H1 (cell line): ENCODE measurements at regions not wholly inside any gene's neighbourhood (a gene's known extent, or its start where the extent isn't known, plus 50 kb on each side); places are given as distances from the start of the nearest gene placed in this dataset.

ENCODE experiments used
- CTCF ChIA-PET: fragments of 300-600 bp; sonication (Branson Sonifier 250); formaldehyde crosslinking; loops from one replicate; lab custom pipeline; 2021; ENCODE audit not compliant: partially characterized antibody; lab: Charles Lee
- POLR2A ChIA-PET: fragments of 300-600 bp; sonication (Branson Sonifier 250); formaldehyde crosslinking; loops from one replicate; lab custom pipeline; 2021; ENCODE audit warnings: inconsistent platforms; ENCODE audit not compliant: partially characterized antibody; lab: Charles Lee
- DNase-seq, 2 experiments: peaks; one replicate each; pipeline versions ENCODE4 v3.0.0 to v3.0.0-alpha.2; 2010 to 2022; ENCODE audit warnings: low spot score in 2 of 2, low read depth in 1 of 2, mixed read lengths in 1 of 2
- FAIRE-seq: peaks from 2 replicates; lab custom pipeline; 2011; peaks lifted over from hg19 to GRCh38; lab: Jason Lieb, UNC
- H2AFZ ChIP-seq: 2 replicates; pipeline ENCODE4 v1.8.1; 2012; ENCODE audit warnings: low read length, inconsistent platforms
- H2AK5ac ChIP-seq: 2 replicates; pipeline ENCODE4 v1.6.1; 2013; ENCODE audit warnings: low read depth, low read length
- H2BK120ac ChIP-seq: replicated peaks from 2 replicates; pipeline ENCODE3; 2013; ENCODE audit warnings: low read depth, low read length, inconsistent platforms
- H2BK12ac ChIP-seq: 2 replicates; pipeline ENCODE4 v1.6.1; 2013; ENCODE audit warnings: low read depth, low read length
- H2BK15ac ChIP-seq: 2 replicates; pipeline ENCODE4 v1.6.1; 2013; ENCODE audit warnings: low read length
- H2BK20ac ChIP-seq: 2 replicates; pipeline ENCODE4 v1.6.1; 2013; ENCODE audit warnings: low read length
- H2BK5ac ChIP-seq: 2 replicates; pipeline ENCODE4 v1.6.1; 2013; ENCODE audit warnings: low read depth, low read length
- H3K14ac ChIP-seq: 2 replicates; pipeline ENCODE4 v1.6.1; 2013; ENCODE audit warnings: inconsistent platforms; ENCODE audit not compliant: insufficient read length
- H3K18ac ChIP-seq: 2 replicates; pipeline ENCODE4 v1.6.1; 2013; ENCODE audit warnings: low read length; ENCODE audit errors: extremely low read depth
- H3K23ac ChIP-seq: 2 replicates; pipeline ENCODE4 v1.6.1; 2013; ENCODE audit warnings: inconsistent platforms; ENCODE audit not compliant: insufficient read length
- H3K23me2 ChIP-seq: 2 replicates; pipeline ENCODE4 v1.6.1; 2013; ENCODE audit warnings: low read depth, low read length
- H3K27ac ChIP-seq: 2 replicates; pipeline ENCODE4 v1.6.1; 2011; ENCODE audit warnings: low read depth, low read length, inconsistent platforms
- H3K27me3 ChIP-seq, 4 experiments: replicated peaks in 1 of 4; 1 replicate in 1 of 4; 2 replicates in 3 of 4; pipeline versions ENCODE4 v1.6.1 to v1.8.1; 2011 to 2013; ENCODE audit warnings: low read length in 3 of 4, mild to moderate bottlenecking in 3 of 4, inconsistent platforms in 2 of 4, mixed read lengths in 2 of 4, moderate library complexity in 1 of 4; ENCODE audit not compliant: control insufficient read depth in 3 of 4, insufficient read depth in 3 of 4; ENCODE audit errors: extremely low read depth in 1 of 4
- H3K36me3 ChIP-seq, 4 experiments: 2 replicates each; pipeline versions ENCODE4 v1.6.1 to v1.8.1; 2011 to 2013; ENCODE audit warnings: mild to moderate bottlenecking in 4 of 4, low read length in 3 of 4, moderate library complexity in 2 of 4, control low read depth in 1 of 4, inconsistent platforms in 1 of 4; ENCODE audit not compliant: insufficient read depth in 4 of 4, control insufficient read depth in 2 of 4
- H3K4ac ChIP-seq: replicated peaks from 2 replicates; pipeline ENCODE3; 2013; ENCODE audit warnings: low read length, low read depth, mixed read lengths, inconsistent platforms; ENCODE audit not compliant: insufficient read length
- H3K4me1 ChIP-seq, 4 experiments: replicated peaks in 1 of 4; 1 replicate in 1 of 4; 2 replicates in 3 of 4; pipeline versions ENCODE4 v1.6.1 to v1.8.1; 2011 to 2013; ENCODE audit warnings: low read length in 3 of 4, inconsistent platforms in 2 of 4, mixed read lengths in 1 of 4; ENCODE audit not compliant: insufficient read depth in 4 of 4, control insufficient read depth in 3 of 4
- H3K4me2 ChIP-seq, 2 experiments: 2 replicates each; pipeline versions ENCODE4 v1.6.1 to v1.8.1; 2011 to 2013; ENCODE audit warnings: low read depth in 2 of 2, low read length in 2 of 2, control low read depth in 1 of 2, inconsistent platforms in 1 of 2, mild to moderate bottlenecking in 1 of 2; ENCODE audit not compliant: insufficient read depth in 1 of 2
- H3K4me3 ChIP-seq, 4 experiments: fragments of 200-600, 300-600 bp in 1 of 4; sonication (generic), shearing (Covaris generic), sonication (Bioruptor Twin) in 1 of 4; 2 replicates each; pipeline versions ENCODE4 v1.5.1 to v1.8.1; 2011 to 2016; ENCODE audit warnings: low read length in 4 of 4, low read depth in 3 of 4, control low read depth in 2 of 4, inconsistent platforms in 2 of 4, mild to moderate bottlenecking in 2 of 4, mixed read lengths in 1 of 4, moderate library complexity in 1 of 4; ENCODE audit not compliant: insufficient read depth in 2 of 4; ENCODE audit errors: extremely low read depth in 1 of 4
- H3K56ac ChIP-seq: replicated peaks from 2 replicates; pipeline ENCODE3; 2013; ENCODE audit warnings: low read depth, mild to moderate bottlenecking, mixed read lengths, low read length, inconsistent platforms; ENCODE audit not compliant: insufficient read length
- H3K79me1 ChIP-seq: 2 replicates; pipeline ENCODE4 v1.6.1; 2013; ENCODE audit warnings: low read depth, low read length, control low read depth
- H3K79me2 ChIP-seq, 2 experiments: 2 replicates each; pipeline versions ENCODE4 v1.6.1 to v1.8.1; 2012 to 2013; ENCODE audit warnings: low read length in 2 of 2, mild to moderate bottlenecking in 2 of 2, inconsistent platforms in 1 of 2; ENCODE audit not compliant: insufficient read depth in 2 of 2, control insufficient read depth in 1 of 2
- H3K9ac ChIP-seq, 4 experiments: replicated peaks in 1 of 4; 1 replicate in 1 of 4; 2 replicates in 3 of 4; pipeline versions ENCODE4 v1.6.1 to v1.8.1; 2011 to 2013; ENCODE audit warnings: low read depth in 3 of 4, low read length in 3 of 4, control low read depth in 2 of 4, mild to moderate bottlenecking in 2 of 4, moderate library complexity in 2 of 4, inconsistent platforms in 1 of 4; ENCODE audit errors: extremely low read depth in 1 of 4
- H3K9me3 ChIP-seq, 2 experiments: 2 replicates each; pipeline versions ENCODE4 v1.6.1 to v1.8.1; 2012 to 2013; ENCODE audit warnings: mild to moderate bottlenecking in 2 of 2, moderate library complexity in 2 of 2, control low read depth in 1 of 2, inconsistent platforms in 1 of 2, low read depth in 1 of 2, low read length in 1 of 2, mixed read lengths in 1 of 2; ENCODE audit not compliant: insufficient read depth in 2 of 2
- H4K20me1 ChIP-seq, 2 experiments: replicated peaks in 1 of 2; 2 replicates each; pipeline versions ENCODE3 to v1.8.1; 2011 to 2013; ENCODE audit warnings: inconsistent platforms in 2 of 2, low read length in 2 of 2, mild to moderate bottlenecking in 1 of 2; ENCODE audit not compliant: insufficient read depth in 2 of 2, control insufficient read depth in 1 of 2
- H4K5ac ChIP-seq: 2 replicates; pipeline ENCODE4 v1.6.1; 2013; ENCODE audit warnings: low read length, low read depth, mixed read lengths, inconsistent platforms; ENCODE audit not compliant: insufficient read length
- H4K8ac ChIP-seq: 2 replicates; pipeline ENCODE4 v1.8.0; 2013; ENCODE audit warnings: mild to moderate bottlenecking, moderate library complexity, low read length, inconsistent platforms; ENCODE audit not compliant: insufficient read depth; ENCODE audit errors: extremely low read depth
- H4K91ac ChIP-seq: replicated peaks from 2 replicates; pipeline ENCODE3; 2013; ENCODE audit warnings: low read length, mixed read lengths, inconsistent platforms; ENCODE audit not compliant: insufficient read length
- ATF2 ChIP-seq: IDR thresholded peaks from 2 replicates; pipeline ENCODE4 v1.6.1; 2012; ENCODE audit warnings: low read length, inconsistent platforms
- BACH1 ChIP-seq: IDR thresholded peaks from 2 replicates; pipeline ENCODE4 v1.6.1; 2012; ENCODE audit warnings: low read length, improper control_type of control experiment
- GABPA ChIP-seq: IDR thresholded peaks from 2 replicates; pipeline ENCODE4 v1.6.1; 2011; ENCODE audit warnings: mild to moderate bottlenecking, low read length, moderate library complexity, borderline replicate concordance; ENCODE audit not compliant: insufficient read depth
- MAFK ChIP-seq: IDR thresholded peaks from 2 replicates; pipeline ENCODE4 v1.6.1; 2012; ENCODE audit warnings: low read depth, mild to moderate bottlenecking, improper control_type of control experiment, low read length
- MAX ChIP-seq: IDR thresholded peaks from 2 replicates; pipeline ENCODE4 v1.6.1; 2012; ENCODE audit warnings: inconsistent platforms
- POU5F1 ChIP-seq: IDR thresholded peaks from 2 replicates; pipeline ENCODE4 v1.6.1; 2011; ENCODE audit warnings: low read depth, mild to moderate bottlenecking, low read length, moderate library complexity
- RNF2 ChIP-seq: fragments of 200-900, 300-1000 bp; sonication (generic); IDR thresholded peaks from 2 replicates; pipeline ENCODE4 v1.7.1; 2016; ENCODE audit warnings: borderline replicate concordance, low read depth, mild to moderate bottlenecking, antibody characterized with exemption, low read length; ENCODE audit not compliant: poor library complexity, severe bottlenecking; ENCODE audit errors: missing control alignments
- RXRA ChIP-seq: IDR thresholded peaks from 2 replicates; pipeline ENCODE4 v1.6.1; 2011; ENCODE audit warnings: low read depth, mild to moderate bottlenecking, low read length, moderate library complexity; ENCODE audit not compliant: insufficient read depth
- SP4 ChIP-seq: IDR thresholded peaks from 2 replicates; pipeline ENCODE4 v1.6.1; 2012; ENCODE audit warnings: low read length, inconsistent platforms
- SUZ12 ChIP-seq: fragments of 200-600 bp; sonication (generic); IDR thresholded peaks from 2 replicates; pipeline ENCODE4 v1.6.1; 2012; ENCODE audit warnings: mild to moderate bottlenecking, inconsistent platforms, low read length, moderate library complexity, mixed read lengths
- ZNF274 ChIP-seq: IDR thresholded peaks from 2 replicates; pipeline ENCODE4 v1.7.0; 2012; ENCODE audit warnings: low read length, borderline replicate concordance; ENCODE audit errors: extremely low read depth
- WGBS, 2 experiments: shearing (Covaris generic) in 1 of 2; methylation state at CpG; one replicate each; pipeline versions ENCODE4 v1.1.6 to v1.1.7; 2013 to 2015; ENCODE audit warnings: low lambda C conversion rate in 2 of 2, mixed read lengths in 2 of 2, inconsistent platforms in 1 of 2, low coverage in 1 of 2, missing lambda C conversion rate in 1 of 2; ENCODE audit not compliant: insufficient replicate concordance in 2 of 2, insufficient coverage in 1 of 2, insufficient read length in 1 of 2; ENCODE audit errors: extremely low coverage in 1 of 2, missing lambda C conversion rate in 1 of 2; 5-methylcytosine and 5-hydroxymethylcytosine counted together

- no peak overlapping the region for H2BK15ac ChIP-seq
- H3K23me2 ChIP-seq = no peaks in the 10 kb centered on the region
- no peak for FAIRE-seq
- H2AK5ac ChIP-seq = no peak overlapping the region
- ChIA-PET POLR2A (no interaction called here), CTCF (interaction anchor here (0.8 kb wide), 1 partner anchor 83 kb away, joined by 3 read pairs; no protein-coding TSS in a partner anchor)
- H3K9ac ChIP-seq = no peak overlapping the region
- H3K27ac ChIP-seq = no peak overlapping the region
- no peaks in the 10 kb centered on the region for H3K4me1 ChIP-seq
- H3K56ac ChIP-seq = no peak overlapping the region
- no peak for DNase-seq
- no peak overlapping the region for H2BK20ac ChIP-seq
- H3K23ac ChIP-seq = no peak overlapping the region
- 100% methylated on average over 2 of the region's 2 CpGs; no CpG with 5 or more reads in 1 of the 2 experiments for WGBS, 2 experiments
- no peak overlapping the region for H3K4me2 ChIP-seq
- no peaks in the 10 kb centered on the region for H3K79me1 ChIP-seq
- no peak overlapping the region for H4K5ac ChIP-seq
- no peak overlapping the region for H3K14ac ChIP-seq
- no peak overlapping the region for H2BK12ac ChIP-seq
- H3K4ac ChIP-seq = no peak overlapping the region
- H2BK120ac ChIP-seq = no peak overlapping the region
- H3K4me3 ChIP-seq = no peak overlapping the region
- H3K27me3 ChIP-seq = no peaks in the 10 kb centered on the region
- H2AFZ ChIP-seq = no peak overlapping the region
- no peaks in the 10 kb centered on the region for H3K79me2 ChIP-seq
- H4K20me1 ChIP-seq = no peaks in the 10 kb centered on the region
- H3K36me3 ChIP-seq = no peaks in the 10 kb centered on the region
- no peak overlapping the region for H4K8ac ChIP-seq
- H3K9me3 ChIP-seq = no peaks in the 10 kb centered on the region
- H4K91ac ChIP-seq = no peak overlapping the region
- H3K18ac ChIP-seq = no peak overlapping the region
- no peak overlapping the region for H2BK5ac ChIP-seq
- TF ChIP-seq MAX (no peak), ATF2 (no peak), SP4 (no peak), SUZ12 (no peak), RNF2 (no peak), MAFK (no peak), BACH1 (no peak), RXRA (no peak), POU5F1 (no peak), ZNF274 (no peak), GABPA (no peak)
These were observed 105.1 kb downstream of the SEC16B start for GRCh38 chr1:177864538-177865305.
